ENCODE measurements at regions not wholly inside any gene's neighbourhood (a gene's known extent, or its start where the extent isn't known, plus 50 kb on each side); places are given as distances from the start of the nearest gene placed in this dataset.

DNA sequence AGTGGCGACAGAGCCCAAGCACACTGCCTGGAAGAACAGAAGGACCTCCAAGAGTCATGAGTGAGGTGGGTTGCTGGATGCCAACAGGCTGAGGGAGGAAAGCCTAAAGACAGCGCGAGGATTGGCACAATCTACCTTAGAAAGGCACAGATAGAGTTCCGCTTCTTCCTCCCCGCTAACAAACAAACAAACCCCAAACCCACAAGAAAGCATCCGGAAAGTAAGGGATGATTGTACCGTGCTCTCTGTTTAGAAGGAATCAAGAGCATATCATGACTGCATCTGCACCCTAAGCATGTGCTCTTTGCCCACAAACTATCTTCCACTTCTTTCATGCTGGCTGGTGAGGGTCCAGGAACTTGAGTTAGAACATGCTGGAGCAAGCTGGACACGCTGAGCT is 233.0 kb upstream of the KLF12 start:
- TF ChIP-seq, protein P1, sequence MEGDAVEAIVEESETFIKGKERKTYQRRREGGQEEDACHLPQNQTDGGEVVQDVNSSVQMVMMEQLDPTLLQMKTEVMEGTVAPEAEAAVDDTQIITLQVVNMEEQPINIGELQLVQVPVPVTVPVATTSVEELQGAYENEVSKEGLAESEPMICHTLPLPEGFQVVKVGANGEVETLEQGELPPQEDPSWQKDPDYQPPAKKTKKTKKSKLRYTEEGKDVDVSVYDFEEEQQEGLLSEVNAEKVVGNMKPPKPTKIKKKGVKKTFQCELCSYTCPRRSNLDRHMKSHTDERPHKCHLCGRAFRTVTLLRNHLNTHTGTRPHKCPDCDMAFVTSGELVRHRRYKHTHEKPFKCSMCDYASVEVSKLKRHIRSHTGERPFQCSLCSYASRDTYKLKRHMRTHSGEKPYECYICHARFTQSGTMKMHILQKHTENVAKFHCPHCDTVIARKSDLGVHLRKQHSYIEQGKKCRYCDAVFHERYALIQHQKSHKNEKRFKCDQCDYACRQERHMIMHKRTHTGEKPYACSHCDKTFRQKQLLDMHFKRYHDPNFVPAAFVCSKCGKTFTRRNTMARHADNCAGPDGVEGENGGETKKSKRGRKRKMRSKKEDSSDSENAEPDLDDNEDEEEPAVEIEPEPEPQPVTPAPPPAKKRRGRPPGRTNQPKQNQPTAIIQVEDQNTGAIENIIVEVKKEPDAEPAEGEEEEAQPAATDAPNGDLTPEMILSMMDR (IDR thresholded peaks at IDR 0.05; ENCODE audit: extremely low read depth, missing control alignments), result no peak
- DNase-seq (ENCODE audit: low spot score), result no peak

DNA sequence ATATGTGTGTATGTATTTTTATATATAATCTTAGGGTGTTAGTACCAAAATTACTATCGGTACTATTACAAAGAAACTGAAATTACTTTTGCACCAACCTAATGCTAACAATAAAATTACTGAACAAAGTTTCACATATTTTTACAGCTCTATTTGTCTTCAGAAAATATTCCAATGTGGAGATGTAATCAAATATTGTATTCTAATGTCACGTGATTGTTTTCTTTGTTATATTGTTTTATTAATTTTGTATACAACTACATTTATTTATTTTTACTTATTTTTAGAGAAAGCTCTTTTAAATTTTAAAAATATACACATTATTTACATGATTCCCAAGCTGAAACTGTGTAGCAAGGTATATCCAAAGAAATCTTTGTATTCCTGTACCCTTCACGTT is 227.1 kb upstream of the KLF12 start:
- DNase-seq (ENCODE audit: low spot score), result no peak
- TF ChIP-seq, protein P1 (IDR thresholded peaks at IDR 0.05; ENCODE audit: extremely low read depth, missing control alignments), result no peak

DNA sequence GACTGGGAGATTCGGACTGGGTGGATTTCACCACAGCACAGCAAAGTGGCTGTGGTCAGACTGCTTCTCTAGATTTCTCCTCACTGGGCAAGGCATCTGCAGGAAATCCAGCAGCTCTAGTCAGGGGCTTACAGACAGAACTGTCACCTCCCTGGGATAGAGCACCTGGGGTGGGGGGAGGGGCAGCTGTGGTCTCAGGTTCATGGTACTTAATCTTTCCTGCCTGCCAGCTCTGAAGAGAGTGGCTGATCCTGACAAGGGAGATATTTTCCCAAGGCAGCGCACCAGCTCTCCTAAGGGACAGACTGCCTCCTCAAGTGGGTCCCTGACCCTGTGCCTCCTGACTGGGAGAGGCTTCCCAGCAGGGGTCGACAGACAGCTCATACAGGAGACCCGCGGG is 212.8 kb upstream of the KLF12 start:
- TF ChIP-seq, protein P1 (IDR thresholded peaks at IDR 0.05; ENCODE audit: extremely low read depth, missing control alignments), result no peak
- no peak for DNase-seq (ENCODE audit: low spot score)

DNA sequence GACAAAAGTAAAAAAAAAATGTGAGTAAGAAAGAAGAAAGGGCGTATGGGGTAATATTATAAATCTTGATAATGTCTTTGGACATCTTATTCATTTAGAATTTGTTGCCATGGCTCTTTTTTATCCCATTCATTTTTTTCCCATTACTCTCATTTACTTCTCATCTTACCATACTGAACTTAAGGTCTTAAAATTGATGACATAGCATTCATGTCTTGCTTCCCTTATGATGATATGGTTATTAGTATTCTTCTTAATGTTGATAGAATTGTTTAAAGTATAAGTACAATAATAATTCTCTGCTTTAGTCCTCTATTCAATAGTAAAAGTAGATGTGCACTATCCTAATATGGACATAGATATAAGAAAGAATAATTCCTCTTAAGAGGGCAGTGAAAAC is 204.1 kb upstream of the KLF12 start:
- TF ChIP-seq, protein P1 (IDR thresholded peaks at IDR 0.05; ENCODE audit: extremely low read depth, missing control alignments), result no peak
- no peak for DNase-seq (ENCODE audit: low spot score)

DNA sequence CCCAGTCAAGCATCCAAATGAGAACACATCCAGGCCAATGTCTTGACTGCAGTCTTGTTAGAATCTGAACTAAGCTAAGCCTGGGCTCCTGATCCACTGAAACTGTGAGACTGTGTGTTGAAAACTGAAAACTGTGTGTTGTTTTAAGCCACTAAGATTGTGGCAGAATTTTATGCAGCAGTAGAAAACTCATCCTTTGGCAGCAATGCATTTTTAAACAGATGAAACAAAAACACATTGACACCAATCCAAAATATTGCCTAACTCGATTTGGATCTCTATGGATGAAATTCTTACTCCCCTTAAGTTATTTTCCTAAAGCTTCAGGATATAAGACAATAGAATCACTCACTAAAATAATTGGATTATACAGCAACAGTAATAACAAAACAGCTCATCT is 202.3 kb upstream of the KLF12 start:
- TF ChIP-seq, protein P1 (IDR thresholded peaks at IDR 0.05; ENCODE audit: extremely low read depth, missing control alignments), result no peak
- DNase-seq (ENCODE audit: low spot score), result no peak

DNA sequence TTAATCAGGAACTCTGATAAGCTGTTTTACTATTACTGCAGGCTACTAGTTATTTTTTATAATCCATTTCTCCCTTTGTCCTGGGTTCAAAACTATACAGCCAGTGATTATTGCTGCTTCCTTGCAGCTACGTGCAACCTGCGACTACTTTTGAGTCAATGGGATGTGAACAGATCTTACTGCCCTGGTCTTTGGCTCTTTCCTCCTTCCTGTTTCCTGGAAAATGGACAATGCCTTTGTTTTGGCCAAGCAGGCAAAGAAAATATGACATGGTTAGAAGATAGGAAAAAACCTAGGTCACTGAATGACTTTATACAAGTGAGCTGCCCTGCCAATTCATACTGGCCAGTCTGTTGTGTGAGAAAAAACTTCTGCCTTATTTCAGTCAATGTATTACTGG is 201.2 kb upstream of the KLF12 start:
- TF ChIP-seq, protein P1 (IDR thresholded peaks at IDR 0.05; ENCODE audit: extremely low read depth, missing control alignments), result no peak
- no peak for DNase-seq (ENCODE audit: low spot score)

DNA sequence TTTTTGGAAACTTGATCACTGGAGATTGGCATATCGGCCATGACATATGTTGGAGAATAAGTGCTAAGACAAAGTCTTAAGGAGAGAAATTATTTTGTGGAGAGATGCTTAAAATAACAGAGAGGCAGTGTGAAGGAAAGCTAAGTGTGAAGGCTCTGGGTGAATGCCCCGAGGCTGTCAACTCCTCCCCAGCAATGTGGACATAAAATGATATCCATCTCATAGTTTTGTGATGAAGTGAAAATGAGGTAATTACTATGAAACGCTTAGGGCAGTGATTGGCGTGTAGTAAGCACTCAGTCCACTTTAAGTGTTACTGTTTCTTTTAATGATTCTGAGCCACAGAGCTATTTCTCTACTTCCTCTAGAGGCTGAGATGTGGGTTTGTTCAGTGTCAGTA is 195.8 kb upstream of the KLF12 start:
- no peak for DNase-seq (ENCODE audit: low spot score)
- TF ChIP-seq, protein P1 (IDR thresholded peaks at IDR 0.05; ENCODE audit: extremely low read depth, missing control alignments), result no peak
